Astrocyte (in vitro differentiated cells and primary cell): ENCODE measurements at regions not wholly inside any gene's neighbourhood (a gene's known extent, or its start where the extent isn't known, plus 50 kb on each side); places are given as distances from the start of the nearest gene placed in this dataset.

Experiments used
- EZH2 ChIP-seq: IDR thresholded peaks from 2 replicates; pipeline ENCODE4 v1.6.1; 2012; ENCODE audit warnings: mild to moderate bottlenecking, low read length, inconsistent platforms; ENCODE audit not compliant: insufficient read depth
- TF ChIP-seq, protein P1 (sequence below): IDR thresholded peaks from 2 replicates; pipeline ENCODE4 v1.5.1; 2011; ENCODE audit warnings: low read depth, mild to moderate bottlenecking, inconsistent platforms, low read length, moderate library complexity; ENCODE audit not compliant: insufficient read depth

DNA sequence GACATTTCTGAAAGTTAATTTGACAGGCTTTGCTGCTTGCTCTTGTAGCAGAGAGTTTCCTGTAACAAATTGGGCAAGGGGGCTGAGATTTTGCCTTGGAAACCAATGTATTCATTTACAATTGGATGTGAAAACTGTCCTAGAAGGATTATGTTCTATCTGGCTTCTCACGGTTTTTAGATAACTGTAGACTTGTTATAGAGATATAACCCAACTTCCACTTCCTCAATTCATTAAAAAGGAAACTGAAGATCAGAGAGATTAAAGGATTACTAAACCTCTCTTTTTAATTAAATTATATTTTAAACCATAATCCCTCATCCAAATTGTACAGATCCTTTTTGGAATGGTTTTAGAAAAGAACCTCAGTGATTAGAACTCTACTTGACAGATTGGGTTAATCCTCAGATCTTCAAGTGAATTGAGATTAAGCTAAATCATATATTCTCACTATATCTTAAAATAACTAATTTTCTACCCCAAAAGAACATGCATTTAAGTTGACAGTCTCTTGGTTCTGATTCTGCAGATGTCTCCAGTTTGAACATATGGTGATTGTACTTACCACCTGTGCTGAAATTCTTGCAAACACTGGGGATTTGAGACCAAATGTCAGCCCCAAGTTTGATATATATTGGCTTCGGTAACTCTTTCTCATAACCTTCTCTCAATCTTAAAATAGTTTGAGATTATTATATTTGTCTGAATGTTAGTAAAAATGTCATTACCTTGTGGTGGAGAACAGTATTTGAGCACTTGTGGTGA is 130.1 kb upstream of the C9orf72 start:
- TF ChIP-seq EZH2 = no peak
- TF ChIP-seq, protein P1, sequence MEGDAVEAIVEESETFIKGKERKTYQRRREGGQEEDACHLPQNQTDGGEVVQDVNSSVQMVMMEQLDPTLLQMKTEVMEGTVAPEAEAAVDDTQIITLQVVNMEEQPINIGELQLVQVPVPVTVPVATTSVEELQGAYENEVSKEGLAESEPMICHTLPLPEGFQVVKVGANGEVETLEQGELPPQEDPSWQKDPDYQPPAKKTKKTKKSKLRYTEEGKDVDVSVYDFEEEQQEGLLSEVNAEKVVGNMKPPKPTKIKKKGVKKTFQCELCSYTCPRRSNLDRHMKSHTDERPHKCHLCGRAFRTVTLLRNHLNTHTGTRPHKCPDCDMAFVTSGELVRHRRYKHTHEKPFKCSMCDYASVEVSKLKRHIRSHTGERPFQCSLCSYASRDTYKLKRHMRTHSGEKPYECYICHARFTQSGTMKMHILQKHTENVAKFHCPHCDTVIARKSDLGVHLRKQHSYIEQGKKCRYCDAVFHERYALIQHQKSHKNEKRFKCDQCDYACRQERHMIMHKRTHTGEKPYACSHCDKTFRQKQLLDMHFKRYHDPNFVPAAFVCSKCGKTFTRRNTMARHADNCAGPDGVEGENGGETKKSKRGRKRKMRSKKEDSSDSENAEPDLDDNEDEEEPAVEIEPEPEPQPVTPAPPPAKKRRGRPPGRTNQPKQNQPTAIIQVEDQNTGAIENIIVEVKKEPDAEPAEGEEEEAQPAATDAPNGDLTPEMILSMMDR = no peak
